M059J (cell line): ENCODE measurements at regions not wholly inside any gene's neighbourhood (a gene's known extent, or its start where the extent isn't known, plus 50 kb on each side); places are given as distances from the start of the nearest gene placed in this dataset.

ENCODE experiments used
- DNase-seq: peaks from one replicate; pipeline ENCODE4 v3.0.0-alpha.2; 2012; ENCODE audit warnings: low read depth

- DNase-seq: no peak
Measured at GRCh38 chr19:27753622-27754021, 1459.3 kb downstream of the UQCRFS1 start.

GRCh38 chr19:27752530-27753184, 1460.3 kb downstream of the UQCRFS1 start:
- DNase-seq: no peak

GRCh38 chr19:27751044-27751391, 1461.9 kb downstream of the UQCRFS1 start:
- DNase-seq: no peak

GRCh38 chr19:27750391-27751043, 1462.4 kb downstream of the UQCRFS1 start:
- DNase-seq: no peak

- DNase-seq: no peak
Measured at GRCh38 chr19:27748551-27749152, 1464.3 kb downstream of the UQCRFS1 start.

- no peak for DNase-seq
Measured at GRCh38 chr19:27746691-27747380, 1466.1 kb downstream of the UQCRFS1 start.

- no peak for DNase-seq
Measured at GRCh38 chr19:27745978-27746542, 1466.9 kb downstream of the UQCRFS1 start.

GRCh38 chr19:27744926-27745768, 1467.8 kb downstream of the UQCRFS1 start:
- DNase-seq: peak; percentile 1

- peak; percentile 2 for DNase-seq
Measured at GRCh38 chr19:27742041-27742440, 1470.9 kb downstream of the UQCRFS1 start.

- DNase-seq: no peak
Measured at GRCh38 chr19:27741236-27741635, 1471.7 kb downstream of the UQCRFS1 start.

- peak; percentile 17 for DNase-seq
Measured at GRCh38 chr19:27740396-27740795, 1472.6 kb downstream of the UQCRFS1 start.

- no peak for DNase-seq
Measured at GRCh38 chr19:27738569-27739193, 1474.3 kb downstream of the UQCRFS1 start.

- no peak for DNase-seq
Measured at GRCh38 chr19:27736225-27736624, 1476.7 kb downstream of the UQCRFS1 start.

- no peak for DNase-seq
Measured at GRCh38 chr19:27735314-27735713, 1477.6 kb downstream of the UQCRFS1 start.

GRCh38 chr19:27734496-27735220, 1478.3 kb downstream of the UQCRFS1 start:
- no peak for DNase-seq

- DNase-seq: no peak
Measured at GRCh38 chr19:27733551-27734266, 1479.2 kb downstream of the UQCRFS1 start.

- no peak for DNase-seq
Measured at GRCh38 chr19:27729332-27729731, 1483.6 kb downstream of the UQCRFS1 start.

- no peak for DNase-seq
Measured at GRCh38 chr19:27722625-27723024, 1490.3 kb downstream of the UQCRFS1 start.

- no peak for DNase-seq
Measured at GRCh38 chr19:27720155-27720554, 1492.8 kb downstream of the UQCRFS1 start.

- DNase-seq: no peak
Measured at GRCh38 chr19:27719034-27719433, 1493.9 kb downstream of the UQCRFS1 start.
